Astrocyte (in vitro differentiated cells and primary cell): ENCODE measurements at regions not wholly inside any gene's neighbourhood (a gene's known extent, or its start where the extent isn't known, plus 50 kb on each side); places are given as distances from the start of the nearest gene placed in this dataset.

ENCODE experiments used
- DNase-seq: peaks from one replicate; pipeline ENCODE4 v3.0.0-alpha.2; 2010; ENCODE audit warnings: low read depth
- FAIRE-seq: peaks from 2 replicates; lab custom pipeline; 2011; peaks lifted over from hg19 to GRCh38; lab: Jason Lieb, UNC
- H2AFZ ChIP-seq: 2 replicates; pipeline ENCODE4 v1.6.0; 2012; ENCODE audit warnings: low read depth, low read length, inconsistent platforms
- H3K27ac ChIP-seq: 2 replicates; pipeline ENCODE4 v1.5.1; 2011; ENCODE audit warnings: low read depth, low read length, inconsistent platforms
- H3K27me3 ChIP-seq: 2 replicates; pipeline ENCODE4 v1.6.0; 2011; ENCODE audit warnings: low read length, inconsistent platforms; ENCODE audit not compliant: insufficient read depth
- H3K36me3 ChIP-seq: 2 replicates; pipeline ENCODE4 v1.5.1; 2011; ENCODE audit warnings: low read length, inconsistent platforms; ENCODE audit not compliant: insufficient read depth
- H3K4me1 ChIP-seq: 2 replicates; pipeline ENCODE4 v1.5.1; 2011; ENCODE audit warnings: low read length, inconsistent platforms; ENCODE audit not compliant: insufficient read depth
- H3K4me2 ChIP-seq: 2 replicates; pipeline ENCODE4 v1.6.0; 2012; ENCODE audit warnings: low read length, inconsistent platforms
- H3K4me3 ChIP-seq: 2 replicates; pipeline ENCODE4 v1.5.1; 2011; ENCODE audit warnings: low read depth, mild to moderate bottlenecking, low read length, inconsistent platforms; ENCODE audit not compliant: insufficient read depth
- H3K79me2 ChIP-seq: 2 replicates; pipeline ENCODE4 v1.6.0; 2012; ENCODE audit warnings: mild to moderate bottlenecking, low read length, inconsistent platforms; ENCODE audit not compliant: insufficient read depth
- H3K9ac ChIP-seq: 2 replicates; pipeline ENCODE4 v1.6.0; 2012; ENCODE audit warnings: mild to moderate bottlenecking, low read length, inconsistent platforms
- H3K9me3 ChIP-seq: 2 replicates; pipeline ENCODE4 v1.5.1; 2012; ENCODE audit warnings: low read depth, mild to moderate bottlenecking, low read length, inconsistent platforms; ENCODE audit not compliant: insufficient read depth
- H4K20me1 ChIP-seq: 2 replicates; pipeline ENCODE4 v1.6.0; 2012; ENCODE audit warnings: low read length, inconsistent platforms; ENCODE audit not compliant: insufficient read depth
- H3K27ac Mint-ChIP-seq: one replicate; pipeline ENCODE4 v1.8.0; 2021; ENCODE audit warnings: mild to moderate bottlenecking, mixed read lengths; ENCODE audit not compliant: unreplicated experiment
- H3K27me3 Mint-ChIP-seq: one replicate; pipeline ENCODE4 v1.8.0; 2021; ENCODE audit warnings: low read depth, mixed read lengths; ENCODE audit not compliant: unreplicated experiment
- H3K36me3 Mint-ChIP-seq: one replicate; pipeline ENCODE4 v1.8.0; 2021; ENCODE audit warnings: low read depth, mixed read lengths; ENCODE audit not compliant: unreplicated experiment
- H3K4me1 Mint-ChIP-seq: one replicate; pipeline ENCODE4 v1.8.0; 2021; ENCODE audit warnings: low read depth, mixed read lengths; ENCODE audit not compliant: unreplicated experiment
- H3K4me3 Mint-ChIP-seq: one replicate; pipeline ENCODE4 v1.8.0; 2021; ENCODE audit warnings: mild to moderate bottlenecking, moderate library complexity, mixed read lengths; ENCODE audit not compliant: unreplicated experiment
- H3K9me3 Mint-ChIP-seq: one replicate; pipeline ENCODE4 v1.8.0; 2021; ENCODE audit warnings: mild to moderate bottlenecking, mixed read lengths; ENCODE audit not compliant: unreplicated experiment
- CTCF ChIP-seq: IDR thresholded peaks from 2 replicates; pipeline ENCODE4 v1.5.1; 2011; ENCODE audit warnings: low read depth, mild to moderate bottlenecking, inconsistent platforms, low read length, moderate library complexity; ENCODE audit not compliant: insufficient read depth
- EZH2 ChIP-seq: IDR thresholded peaks from 2 replicates; pipeline ENCODE4 v1.6.1; 2012; ENCODE audit warnings: mild to moderate bottlenecking, low read length, inconsistent platforms; ENCODE audit not compliant: insufficient read depth

- Histone ChIP-seq H3K9me3 (no peaks in the 10 kb centered on the region), H2AFZ (no peak overlapping the region), H3K36me3 (no peaks in the 10 kb centered on the region), H3K4me2 (no peak overlapping the region), H3K4me3 (no peak overlapping the region), H3K4me1 (no peaks in the 10 kb centered on the region), H3K9ac (no peak overlapping the region), H4K20me1 (no peaks in the 10 kb centered on the region), H3K27me3 (no peaks in the 10 kb centered on the region), H3K79me2 (no peaks in the 10 kb centered on the region), H3K27ac (no peak overlapping the region)
- DNase-seq (no peak), FAIRE-seq (no peak)
- Mint-ChIP-seq H3K4me1 (peaks cover 2% of the 10 kb centered on the region), H3K4me3 (no peak overlapping the region), H3K27ac (no peak overlapping the region), H3K36me3 (no peaks in the 10 kb centered on the region), H3K9me3 (no peaks in the 10 kb centered on the region), H3K27me3 (no peaks in the 10 kb centered on the region)
- TF ChIP-seq CTCF (no peak), EZH2 (no peak)
Measured at GRCh38 chr5:39482098-39482497, 57.3 kb upstream of the DAB2 start.

GRCh38 chr5:39479537-39479936 is 54.8 kb upstream of the DAB2 start:
- peaks cover 5% of the 10 kb centered on the region for H3K4me1 ChIP-seq
- H3K4me3 Mint-ChIP-seq = no peak overlapping the region
- H3K27ac Mint-ChIP-seq = no peak overlapping the region
- H3K4me1 Mint-ChIP-seq = peaks cover 12% of the 10 kb centered on the region
- no peaks in the 10 kb centered on the region for H3K27me3 Mint-ChIP-seq
- DNase-seq (no peak), FAIRE-seq (no peak)
- no peaks in the 10 kb centered on the region for H3K36me3 ChIP-seq
- no peak overlapping the region for H2AFZ ChIP-seq
- H3K27ac ChIP-seq = no peak overlapping the region
- no peaks in the 10 kb centered on the region for H3K36me3 Mint-ChIP-seq
- H3K9ac ChIP-seq = no peak overlapping the region
- H4K20me1 ChIP-seq = no peaks in the 10 kb centered on the region
- H3K79me2 ChIP-seq = no peaks in the 10 kb centered on the region
- H3K9me3 Mint-ChIP-seq = no peaks in the 10 kb centered on the region
- H3K27me3 ChIP-seq = no peaks in the 10 kb centered on the region
- H3K9me3 ChIP-seq = no peaks in the 10 kb centered on the region
- H3K4me3 ChIP-seq = no peak overlapping the region
- no peak overlapping the region for H3K4me2 ChIP-seq
- TF ChIP-seq CTCF (no peak), EZH2 (no peak)

- no peaks in the 10 kb centered on the region for H3K9me3 Mint-ChIP-seq
- H3K27ac Mint-ChIP-seq = no peak overlapping the region
- no peaks in the 10 kb centered on the region for H3K36me3 ChIP-seq
- H3K4me3 Mint-ChIP-seq = no peak overlapping the region
- no peak overlapping the region for H3K4me3 ChIP-seq
- peaks cover 5% of the 10 kb centered on the region for H3K4me1 ChIP-seq
- H3K4me2 ChIP-seq = peak overlapping the region; percentile 25
- H4K20me1 ChIP-seq = no peaks in the 10 kb centered on the region
- no peaks in the 10 kb centered on the region for H3K27me3 Mint-ChIP-seq
- DNase-seq = peak; percentile 66
- no peak overlapping the region for H3K9ac ChIP-seq
- H3K27ac ChIP-seq = no peak overlapping the region
- peak; percentile 43 for FAIRE-seq
- no peaks in the 10 kb centered on the region for H3K27me3 ChIP-seq
- H3K4me1 Mint-ChIP-seq = peaks cover 12% of the 10 kb centered on the region
- H3K79me2 ChIP-seq = no peaks in the 10 kb centered on the region
- H3K9me3 ChIP-seq = no peaks in the 10 kb centered on the region
- no peaks in the 10 kb centered on the region for H3K36me3 Mint-ChIP-seq
- no peak overlapping the region for H2AFZ ChIP-seq
- TF ChIP-seq CTCF (no peak), EZH2 (no peak)
Measured at GRCh38 chr5:39478863-39479262, 54.1 kb upstream of the DAB2 start.
